GM18520 (cell line): ENCODE measurements at regions not wholly inside any gene's neighbourhood (a gene's known extent, or its start where the extent isn't known, plus 50 kb on each side); places are given as distances from the start of the nearest gene placed in this dataset.

Source experiments
- ATAC-seq: cut with Tn5 transposase; IDR thresholded peaks from one replicate; pipeline ENCODE4 v1.9.1; 2021; ENCODE audit not compliant: unreplicated experiment

DNA sequence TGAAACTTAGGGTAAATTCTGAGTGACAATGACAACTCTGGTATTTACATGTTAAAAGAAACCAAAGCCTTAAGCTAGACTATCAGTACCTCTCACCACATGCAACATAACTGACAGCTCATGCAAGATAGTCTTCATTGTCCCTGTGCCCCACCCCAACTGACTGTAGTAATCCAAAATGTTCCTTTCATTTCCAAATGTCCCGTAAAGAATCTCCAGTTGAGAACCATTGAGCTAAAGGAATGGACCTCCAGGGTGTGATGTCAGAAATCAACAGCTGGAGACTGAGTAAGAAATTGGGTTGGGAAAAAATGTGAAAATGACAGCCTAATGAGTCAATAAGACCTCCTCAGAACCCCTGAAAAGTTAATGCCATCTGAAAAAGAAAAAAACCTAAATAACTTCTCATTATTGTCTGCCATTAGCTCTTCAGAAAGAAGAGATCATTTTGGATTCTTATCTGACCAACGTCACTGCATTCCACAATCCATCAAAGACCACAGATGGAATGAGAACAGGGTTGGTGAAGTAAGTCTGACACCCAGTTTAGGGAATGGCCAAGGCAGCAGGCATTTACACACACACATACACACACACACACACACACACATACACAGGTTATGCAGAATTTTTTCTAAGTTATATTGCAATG, 51.7 kb upstream of the ACVR2A start:
- no peak for ATAC-seq

DNA sequence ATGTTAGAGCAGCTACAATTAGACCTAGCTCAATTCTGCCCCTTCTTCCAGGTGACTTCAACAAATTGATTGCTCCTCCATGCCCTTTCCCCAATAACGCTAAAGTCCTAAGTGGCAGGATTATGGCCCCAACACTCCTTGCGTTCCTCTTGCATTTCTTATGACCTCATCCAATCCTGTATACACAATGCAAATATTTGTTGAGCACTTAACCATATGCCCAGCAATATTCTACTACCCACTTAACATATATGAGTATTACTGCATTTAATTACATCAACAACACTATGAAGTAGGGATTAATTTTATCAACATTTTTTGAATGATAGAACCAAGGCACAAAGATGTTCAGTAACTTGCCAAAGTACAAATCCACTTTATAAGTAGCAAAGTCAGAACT, 54.2 kb upstream of the ACVR2A start:
- no peak for ATAC-seq

DNA sequence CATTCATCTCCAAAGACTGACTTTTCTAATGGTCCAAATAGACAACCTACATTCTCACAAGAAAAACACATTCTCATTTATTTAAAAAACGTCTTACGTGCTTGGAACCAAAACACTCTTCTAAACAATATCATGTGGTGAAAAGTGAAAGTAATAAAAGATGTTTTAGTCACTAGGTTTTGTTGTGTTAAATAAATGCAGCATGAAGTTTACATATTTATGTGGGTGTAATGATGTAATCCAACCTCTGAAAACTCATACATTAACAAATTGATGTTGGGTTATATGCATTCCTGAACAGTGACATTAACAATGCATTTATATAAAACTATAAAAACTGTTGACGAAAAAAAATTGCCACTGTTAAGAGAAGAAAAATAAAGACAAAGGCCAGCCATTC, 55.1 kb upstream of the ACVR2A start:
- ATAC-seq: no peak

DNA sequence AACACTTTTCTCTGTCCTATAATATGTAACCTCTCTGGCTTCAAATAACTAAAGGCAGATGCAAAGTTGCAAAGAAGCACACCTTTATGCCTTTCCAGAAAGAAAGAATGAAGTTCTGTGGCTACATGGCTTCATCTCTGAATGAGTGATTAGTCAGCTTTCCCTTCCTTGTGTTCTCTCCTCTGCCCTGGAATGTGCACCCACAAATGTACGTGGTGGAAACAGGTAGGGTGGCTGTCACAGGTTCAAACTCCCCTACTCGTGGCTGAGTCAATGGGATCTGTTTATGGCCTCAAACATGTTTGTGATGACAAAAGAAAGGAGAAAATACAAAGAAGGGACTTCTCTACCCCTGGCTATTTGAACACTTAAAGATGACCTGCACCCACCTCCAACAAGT, 55.5 kb upstream of the ACVR2A start:
- no peak for ATAC-seq

DNA sequence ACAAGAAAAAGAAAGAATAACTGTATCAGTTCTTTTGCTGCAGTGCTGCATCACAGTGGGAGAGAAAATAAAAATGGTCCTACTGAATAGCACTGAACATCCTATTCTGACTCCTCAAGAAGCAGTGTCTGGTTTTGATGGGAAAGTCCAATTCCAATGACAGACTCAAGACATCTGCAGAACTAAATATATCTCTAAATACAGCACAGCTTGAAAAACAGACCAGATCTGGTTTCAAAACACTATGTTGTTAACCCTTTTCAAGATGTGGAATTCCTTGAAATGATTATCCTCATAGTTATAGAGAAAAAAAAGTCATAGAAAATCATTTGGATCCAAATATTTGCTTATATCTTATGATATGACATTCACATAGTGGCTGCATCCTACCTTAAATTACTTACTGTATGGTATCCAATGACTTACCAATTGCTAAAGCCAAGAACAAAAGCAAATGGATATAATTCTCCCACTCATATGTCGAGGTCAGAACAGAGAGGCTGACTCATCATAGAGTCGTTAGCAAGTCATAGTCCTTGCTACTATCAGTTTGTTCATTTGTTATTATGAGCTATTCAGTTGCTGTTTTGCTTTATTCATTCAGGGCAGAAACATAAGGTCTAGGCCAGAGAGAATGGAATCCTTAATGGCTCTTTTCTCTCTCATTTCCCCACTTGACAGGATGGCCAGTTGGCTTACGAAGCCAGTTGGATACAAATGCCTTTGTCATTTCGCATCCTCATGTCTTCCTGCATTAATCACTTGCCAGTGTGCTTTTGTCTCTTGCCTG, 62.5 kb upstream of the ACVR2A start:
- ATAC-seq: no peak

DNA sequence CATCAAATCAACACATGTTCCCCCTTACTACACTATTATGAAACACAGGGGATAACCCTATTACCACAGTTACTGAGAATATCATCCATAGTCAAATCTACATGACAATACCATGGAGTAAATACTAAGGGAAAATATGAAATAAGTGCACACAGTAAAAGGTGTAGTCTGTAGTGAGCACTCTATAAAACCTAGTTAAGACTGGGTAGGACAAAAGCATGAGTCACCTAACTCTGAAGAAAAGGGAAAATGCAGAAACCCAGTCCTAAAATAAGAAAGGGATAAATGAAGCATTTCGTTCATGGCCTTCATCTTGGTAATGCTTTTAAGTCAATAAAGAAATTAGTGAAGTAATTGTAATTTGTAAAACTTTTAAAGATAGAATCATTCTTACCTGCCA, 65.4 kb upstream of the ACVR2A start:
- ATAC-seq: no peak

DNA sequence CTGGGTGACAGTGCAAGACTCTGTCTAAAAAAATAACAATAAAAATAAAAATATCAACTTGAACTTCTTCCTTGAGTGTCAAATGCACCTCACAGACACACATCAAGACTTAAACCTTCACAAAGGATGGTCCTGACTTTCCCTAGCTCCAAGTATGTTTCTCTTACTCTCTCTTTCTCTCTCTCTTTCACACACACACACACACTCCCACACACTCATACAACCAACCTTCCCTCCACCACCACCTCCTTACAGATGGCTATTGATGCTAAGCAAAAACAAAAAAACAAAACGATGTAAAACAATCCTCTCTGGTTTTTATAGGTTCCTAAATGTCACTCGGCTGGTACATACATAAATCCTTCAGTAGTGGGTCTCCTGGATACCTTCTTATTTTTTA, 67.4 kb upstream of the ACVR2A start:
- ATAC-seq: no peak

DNA sequence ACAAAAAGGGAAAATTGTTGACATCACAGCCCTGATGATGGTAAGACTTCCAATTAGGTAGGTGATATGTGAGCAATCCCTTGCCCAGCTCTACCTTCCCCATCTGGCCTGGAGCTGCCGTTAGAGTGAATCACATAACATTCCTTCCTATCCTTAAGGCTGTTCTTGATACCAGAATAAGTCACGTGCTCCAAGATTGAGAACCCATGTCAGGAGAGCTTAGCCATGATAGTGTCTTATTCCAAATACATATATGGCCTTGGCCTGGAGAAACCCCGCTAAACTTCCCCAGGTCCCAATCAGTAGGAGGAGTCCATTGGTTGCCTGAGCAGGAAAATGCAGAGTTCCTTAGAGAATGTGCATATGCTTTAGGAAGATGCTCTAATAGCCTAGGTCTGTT, 70.0 kb upstream of the ACVR2A start:
- no peak for ATAC-seq

DNA sequence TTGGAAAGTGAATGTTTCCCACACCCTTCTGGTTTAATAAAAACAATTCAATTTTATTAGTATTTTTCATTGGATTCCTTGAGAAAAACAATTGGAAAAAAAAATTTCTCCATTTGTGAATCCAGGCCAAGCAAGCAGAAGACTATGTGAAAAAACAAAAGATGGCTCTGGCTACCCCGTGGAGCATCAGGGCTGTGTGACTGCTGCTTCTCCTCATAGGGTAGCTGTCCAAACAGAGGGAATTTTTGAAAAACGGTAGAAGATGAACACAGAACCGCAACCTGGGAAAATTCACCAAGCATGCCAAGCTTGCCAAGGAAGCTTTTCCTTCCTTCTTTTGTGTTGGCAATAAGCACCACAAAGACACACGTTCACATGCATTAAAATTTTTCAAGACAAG, 71.3 kb upstream of the ACVR2A start:
- no peak for ATAC-seq

DNA sequence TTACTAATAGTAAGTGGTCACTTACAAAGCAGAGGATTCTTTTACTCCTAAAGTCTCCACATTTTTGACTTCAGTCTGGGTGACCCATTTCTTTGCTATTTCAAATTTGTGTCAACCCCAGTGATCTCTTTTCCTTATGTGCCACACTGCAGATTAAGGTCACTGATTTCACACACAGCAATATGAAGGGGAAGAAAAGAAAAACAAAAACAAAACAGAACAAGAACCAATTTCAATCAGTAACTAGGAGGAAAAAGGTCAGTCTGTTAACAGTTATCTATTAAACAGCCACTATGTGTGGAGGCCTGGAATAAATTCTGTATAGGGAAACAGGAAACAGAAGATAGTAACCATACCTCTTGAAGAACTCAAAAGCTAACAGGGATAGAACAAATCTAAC, 72.0 kb upstream of the ACVR2A start:
- ATAC-seq: no peak

DNA sequence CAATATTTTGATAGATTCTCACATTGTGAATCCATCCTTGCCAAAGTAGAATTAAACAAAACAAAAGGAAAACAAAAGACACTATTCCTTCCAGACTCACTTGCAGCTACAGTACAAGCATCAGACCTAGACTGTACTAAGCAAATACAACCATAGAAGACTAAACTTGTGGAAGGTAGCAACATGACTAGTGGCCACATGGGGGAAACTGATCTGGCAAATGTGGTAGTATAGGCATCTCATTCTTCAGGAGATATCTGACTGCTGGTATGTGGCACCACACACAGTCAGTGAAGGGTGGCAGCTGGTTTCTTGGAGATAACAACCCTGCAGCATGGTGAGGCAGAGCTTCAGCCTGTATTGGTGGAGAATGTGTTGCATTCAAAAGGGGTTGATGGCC, 81.0 kb upstream of the ACVR2A start:
- no peak for ATAC-seq

DNA sequence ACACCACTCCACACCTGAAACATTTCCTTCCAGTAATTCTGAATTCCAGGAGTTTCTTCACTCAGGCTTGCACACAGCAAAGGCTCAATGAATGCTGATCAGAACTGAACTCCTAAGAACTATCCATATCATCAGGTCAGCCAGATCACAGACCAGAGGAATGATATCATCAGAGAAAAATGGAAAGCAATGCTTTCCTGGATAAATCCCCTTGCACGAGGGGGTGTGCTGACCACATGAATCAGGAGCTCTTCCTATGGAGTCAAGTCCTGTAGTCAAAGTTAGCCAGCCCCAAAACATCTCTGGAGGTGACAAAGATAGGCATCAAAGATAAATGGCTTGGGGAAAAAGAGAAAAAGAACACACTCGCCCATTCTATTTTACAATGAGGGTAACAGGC, 83.8 kb upstream of the ACVR2A start:
- ATAC-seq: no peak

DNA sequence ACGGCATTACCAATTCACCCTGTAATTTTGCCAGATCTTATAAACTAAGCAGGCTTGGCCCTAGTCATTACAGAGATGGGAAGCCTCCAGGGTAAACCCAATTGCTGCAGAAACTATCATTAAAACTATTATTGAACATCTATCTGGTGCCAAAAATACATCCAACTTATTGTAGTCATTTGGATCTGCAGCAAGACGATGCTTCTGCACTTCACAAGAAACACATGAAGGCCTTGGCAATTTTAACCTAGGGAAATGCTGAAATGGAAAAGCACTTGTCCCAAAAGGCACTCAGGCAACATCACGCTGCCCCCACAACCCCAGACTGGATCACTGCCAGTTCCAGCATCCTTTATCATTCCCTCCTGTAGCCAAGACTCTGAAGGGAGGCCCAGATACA, 85.3 kb upstream of the ACVR2A start:
- ATAC-seq: no peak

DNA sequence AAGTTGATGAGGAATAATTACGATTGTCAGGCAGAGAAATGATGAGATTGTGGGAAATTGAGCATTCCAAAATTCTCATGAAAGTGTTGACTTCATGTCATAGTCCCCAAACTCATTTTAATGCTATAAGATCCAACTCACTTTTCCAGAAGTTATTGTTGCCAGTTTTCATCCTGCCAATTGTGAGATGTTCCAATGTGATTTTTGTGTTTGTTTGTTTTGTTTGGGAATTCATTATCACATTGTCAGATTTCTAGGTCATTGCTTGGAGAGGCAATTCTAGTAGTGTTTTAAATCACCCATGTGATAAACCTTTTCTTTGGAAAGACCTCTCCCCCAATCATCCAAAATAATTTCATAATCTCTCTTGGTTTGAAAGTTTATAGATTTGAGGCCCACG, 86.0 kb upstream of the ACVR2A start:
- ATAC-seq: no peak

DNA sequence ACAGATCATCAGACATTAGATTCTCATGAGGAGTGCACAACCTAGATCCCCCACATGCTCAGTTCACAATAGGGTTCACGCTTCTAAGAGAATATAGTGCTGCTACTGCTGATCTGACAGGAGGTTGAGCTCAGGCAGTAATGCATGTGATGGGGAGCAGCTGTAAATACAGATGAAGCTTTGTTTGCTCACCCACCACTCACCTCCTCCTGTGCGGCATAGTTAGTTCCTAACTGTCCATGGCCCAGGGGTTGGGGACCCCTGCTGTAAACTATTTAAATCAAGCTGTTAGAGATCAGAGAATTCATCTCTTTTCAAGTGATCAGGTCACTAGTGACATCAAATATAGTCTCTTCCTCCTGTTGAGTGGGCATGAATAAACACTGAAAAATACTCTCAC, 88.8 kb upstream of the ACVR2A start:
- no peak for ATAC-seq

DNA sequence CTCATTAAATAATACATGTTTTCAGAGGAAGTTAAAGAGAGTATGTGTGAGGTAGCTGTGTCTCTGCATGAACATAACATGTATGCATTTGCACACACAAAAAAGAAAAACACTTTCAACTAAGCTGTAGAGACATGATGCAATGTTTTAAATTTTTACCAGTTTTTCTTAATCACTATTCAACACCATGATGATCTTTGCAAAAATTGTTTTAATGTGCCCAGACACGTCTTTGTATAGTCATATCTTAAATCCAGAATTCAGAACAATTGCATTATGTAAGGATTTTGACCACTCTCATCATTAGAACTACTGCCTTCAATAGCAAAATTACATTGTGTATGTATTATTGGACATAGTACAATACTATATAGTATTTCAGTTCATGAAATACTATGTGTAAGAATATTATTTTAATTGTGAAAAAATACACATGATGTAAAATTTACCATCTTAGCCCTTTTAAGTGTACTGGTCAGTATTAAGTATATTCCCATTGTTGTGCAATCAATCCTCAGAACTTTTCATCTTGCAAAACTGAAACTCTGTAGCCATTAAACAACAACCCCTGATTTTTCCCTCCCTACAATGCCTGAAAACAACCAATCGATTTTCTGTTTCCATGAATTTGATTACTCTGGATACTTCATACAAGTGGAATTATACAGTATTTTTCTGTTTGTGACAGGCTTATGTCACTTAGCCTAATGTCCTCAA, 104.5 kb upstream of the ACVR2A start:
- ATAC-seq: no peak

DNA sequence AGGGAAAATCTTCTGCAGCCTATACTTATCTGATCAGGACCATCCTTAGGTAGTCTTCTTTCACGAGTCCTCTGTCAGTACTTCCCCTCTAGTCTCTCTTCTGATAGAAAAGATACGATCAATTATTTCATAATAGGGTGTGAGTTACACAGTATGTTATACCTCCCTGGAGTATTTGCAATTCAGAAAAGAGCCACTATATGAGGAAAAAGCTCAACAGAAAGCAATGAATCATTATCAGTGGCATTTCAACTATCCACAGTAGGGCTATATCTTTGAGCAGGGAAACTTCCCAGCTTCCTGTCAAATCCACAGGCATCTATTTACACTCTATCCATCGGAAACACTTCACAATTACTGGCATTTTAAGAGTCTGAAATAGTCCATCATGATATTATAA, 105.3 kb upstream of the ACVR2A start:
- no peak for ATAC-seq

DNA sequence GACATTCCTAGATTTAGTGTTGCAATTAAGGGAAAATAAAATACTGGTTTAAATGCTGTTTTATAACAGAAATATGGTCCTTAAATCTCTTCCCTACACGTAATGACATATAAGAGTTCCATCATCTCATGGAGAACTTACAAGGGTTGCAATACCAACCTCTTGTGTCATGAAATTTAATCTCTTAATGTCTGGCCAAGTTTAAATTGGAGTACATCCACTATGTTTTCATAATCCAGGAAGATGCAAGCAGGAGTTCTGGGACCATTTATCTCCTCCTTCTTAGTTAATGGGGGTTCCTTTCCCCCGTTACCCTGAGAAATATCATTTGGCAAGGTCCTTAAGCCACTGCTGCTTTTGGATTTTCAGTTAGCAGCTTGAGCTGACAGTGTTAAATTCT, 126.0 kb upstream of the ACVR2A start:
- ATAC-seq: no peak

DNA sequence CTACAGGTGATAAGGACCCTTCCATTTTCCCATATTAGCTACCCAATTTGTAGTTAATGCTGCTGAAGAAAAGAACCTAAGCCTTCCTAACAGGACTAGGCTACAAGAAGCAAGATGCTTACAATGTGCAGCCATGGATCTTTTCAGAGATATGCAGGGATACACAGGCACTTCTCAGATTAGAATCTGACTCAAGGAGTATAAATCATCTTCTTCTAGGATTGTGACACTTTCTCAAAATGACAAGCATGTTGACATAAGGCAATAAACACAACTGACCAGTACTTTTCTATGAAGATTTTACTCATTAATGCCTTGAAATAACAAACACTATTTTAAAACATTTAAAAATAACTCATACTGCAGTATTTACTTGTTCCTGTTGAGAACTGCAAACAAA, 127.9 kb upstream of the ACVR2A start:
- ATAC-seq: no peak

DNA sequence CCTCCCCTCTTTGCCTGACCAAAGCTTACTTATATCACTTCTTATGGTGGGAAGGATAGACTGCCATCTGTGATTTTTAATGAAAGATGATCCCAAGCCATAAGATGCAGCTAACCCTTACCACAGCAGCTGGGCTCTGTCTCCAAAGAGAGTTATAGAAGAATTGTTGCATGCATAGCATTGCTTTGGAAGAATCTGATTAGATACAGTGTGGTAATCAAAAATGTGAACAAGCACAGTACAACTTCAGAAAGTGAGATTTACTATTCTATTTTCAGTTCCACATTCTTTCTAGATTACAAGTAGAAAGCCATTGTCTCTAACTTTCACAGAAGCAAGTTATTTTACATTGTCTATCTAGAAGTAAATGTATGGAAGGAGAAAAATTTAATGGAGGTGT, 129.0 kb upstream of the ACVR2A start:
- no peak for ATAC-seq

DNA sequence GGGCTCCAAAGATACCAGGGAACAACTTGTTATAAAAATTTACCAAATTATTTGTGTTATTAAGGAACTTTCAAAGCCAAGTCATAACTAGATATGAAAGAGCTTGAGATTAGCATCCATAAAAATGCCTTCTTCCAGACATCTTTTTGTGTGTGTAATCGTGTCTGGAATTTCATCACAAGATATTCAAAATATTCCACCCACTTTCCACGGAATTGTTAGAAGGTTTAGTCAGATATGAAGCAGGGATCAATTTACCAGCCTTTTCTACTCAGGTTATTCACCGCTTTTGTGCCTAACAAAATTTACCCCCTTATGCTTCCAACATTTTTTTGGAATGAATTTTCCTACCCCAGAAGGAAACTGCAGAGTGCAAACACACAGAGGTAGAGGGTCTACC, 130.2 kb upstream of the ACVR2A start:
- no peak for ATAC-seq

DNA sequence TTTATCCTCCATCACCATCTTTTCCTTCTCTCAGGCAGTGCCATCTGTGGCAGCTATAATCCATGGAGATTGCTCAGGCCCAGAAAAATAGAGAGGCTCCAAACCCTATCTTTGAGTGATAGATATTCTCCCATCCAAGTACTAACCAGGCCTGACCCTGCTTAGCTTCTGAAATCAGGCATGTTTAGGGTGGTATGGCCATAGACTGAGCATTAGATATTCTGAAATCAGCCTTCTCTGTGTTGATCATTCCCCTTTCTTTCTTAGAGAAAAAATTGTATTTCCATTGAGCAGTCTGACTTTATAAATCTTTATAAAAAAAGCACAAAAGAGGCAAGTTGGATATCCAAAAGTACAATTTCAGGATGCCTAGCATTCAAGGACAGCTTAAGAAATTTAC, 131.5 kb upstream of the ACVR2A start:
- ATAC-seq: no peak
